Right forelimb (tissue), 1 donor: ENCODE measurements at regions not wholly inside any gene's neighbourhood (a gene's known extent, or its start where the extent isn't known, plus 50 kb on each side); places are given as distances from the start of the nearest gene placed in this dataset.
A peak's percentile ranks its signal among the peaks of the same experiment; 100 is the strongest.

Experiments used
- DNase-seq: peaks from one replicate; pipeline ENCODE4 v3.0.0-alpha.2; 2018

GRCh38 chr7:25944777-25945515 lies 207.1 kb upstream of the NFE2L3 start:
- no peak for DNase-seq

- no peak for DNase-seq
These were observed 206.4 kb upstream of the NFE2L3 start for GRCh38 chr7:25945608-25946007.

- DNase-seq = no peak
These were observed 205.8 kb upstream of the NFE2L3 start for GRCh38 chr7:25946181-25946580.

GRCh38 chr7:25947669-25948516 lies 204.1 kb upstream of the NFE2L3 start:
- no peak for DNase-seq

GRCh38 chr7:25949736-25950487 lies 202.1 kb upstream of the NFE2L3 start:
- DNase-seq = peak; percentile 55

GRCh38 chr7:25950488-25951413 lies 201.2 kb upstream of the NFE2L3 start:
- DNase-seq = peak; percentile 94

GRCh38 chr7:25951414-25952260 lies 200.4 kb upstream of the NFE2L3 start:
- DNase-seq = no peak

GRCh38 chr7:25952261-25953057 lies 199.5 kb upstream of the NFE2L3 start:
- DNase-seq = no peak

GRCh38 chr7:25953859-25954258 lies 198.1 kb upstream of the NFE2L3 start:
- no peak for DNase-seq

GRCh38 chr7:25954395-25954794 lies 197.6 kb upstream of the NFE2L3 start:
- DNase-seq = no peak

GRCh38 chr7:25959168-25959734 lies 192.7 kb upstream of the NFE2L3 start:
- DNase-seq = no peak

- DNase-seq = no peak
These were observed 188.3 kb upstream of the NFE2L3 start for GRCh38 chr7:25963733-25964132.

- DNase-seq = no peak
These were observed 187.5 kb upstream of the NFE2L3 start for GRCh38 chr7:25964483-25964991.

- DNase-seq = no peak
These were observed 186.4 kb upstream of the NFE2L3 start for GRCh38 chr7:25965405-25966123.

- DNase-seq = no peak
These were observed 185.5 kb upstream of the NFE2L3 start for GRCh38 chr7:25966469-25966868.

- DNase-seq = no peak
These were observed 184.5 kb upstream of the NFE2L3 start for GRCh38 chr7:25967278-25968204.

- DNase-seq = peak; percentile 65
These were observed 183.6 kb upstream of the NFE2L3 start for GRCh38 chr7:25968205-25968993.
